NCI-H1694 (cell line): ENCODE measurements at regions not wholly inside any gene's neighbourhood (a gene's known extent, or its start where the extent isn't known, plus 50 kb on each side); places are given as distances from the start of the nearest gene placed in this dataset.
"Not testable (repeated sequence)": the region's sequence is repeated elsewhere in the genome, so short reads cannot be mapped to it uniquely, and the experiment has no call there.

ENCODE experiments used
- DNase-seq: peaks from one replicate; lab custom pipeline; 2025; lab: John Stamatoyannopoulos, UW

DNA sequence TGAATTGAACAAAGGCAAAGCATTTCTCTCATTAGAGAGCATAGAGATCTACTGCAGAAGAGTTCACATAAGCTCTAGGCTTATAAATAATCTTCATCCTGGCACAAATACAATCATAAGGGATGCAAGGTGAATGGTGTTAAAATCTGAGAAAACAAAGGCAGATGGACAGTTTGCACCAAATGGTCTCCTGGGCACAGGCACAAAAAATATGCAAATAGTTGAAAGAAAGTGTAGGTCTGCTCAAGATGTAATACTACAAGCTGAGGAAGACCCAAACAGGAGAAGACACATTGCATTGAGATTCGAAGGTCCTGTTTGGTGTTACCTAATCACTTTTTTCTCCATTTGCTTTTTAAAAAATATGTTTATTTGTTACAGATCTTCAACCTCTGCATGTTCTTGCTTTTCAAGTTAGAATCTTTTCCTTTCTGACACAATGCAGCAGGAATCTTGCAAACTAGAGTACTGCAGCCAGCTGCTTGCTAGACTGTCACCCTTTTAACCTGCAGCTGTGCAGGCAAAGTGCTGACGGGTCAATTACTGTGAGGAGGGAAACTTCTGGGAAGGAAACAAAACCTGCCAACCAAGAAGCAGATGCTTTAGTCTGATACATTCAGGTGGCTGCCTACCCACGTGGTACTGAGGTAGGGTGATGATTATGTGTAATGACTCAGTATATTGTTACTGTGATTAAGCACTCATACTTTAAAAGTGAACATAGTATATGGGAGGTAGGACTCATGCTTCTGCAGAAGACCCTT lies 1048.6 kb upstream of the SEMA6A start:
- DNase-seq = no peak

- no peak for DNase-seq
Observed at GRCh38 chr5:117621921-117622320, 1047.3 kb upstream of the SEMA6A start.

GRCh38 chr5:117615226-117615625 lies 1040.6 kb upstream of the SEMA6A start:
- DNase-seq = no peak

GRCh38 chr5:117614408-117614807 lies 1039.8 kb upstream of the SEMA6A start:
- no peak for DNase-seq

DNA sequence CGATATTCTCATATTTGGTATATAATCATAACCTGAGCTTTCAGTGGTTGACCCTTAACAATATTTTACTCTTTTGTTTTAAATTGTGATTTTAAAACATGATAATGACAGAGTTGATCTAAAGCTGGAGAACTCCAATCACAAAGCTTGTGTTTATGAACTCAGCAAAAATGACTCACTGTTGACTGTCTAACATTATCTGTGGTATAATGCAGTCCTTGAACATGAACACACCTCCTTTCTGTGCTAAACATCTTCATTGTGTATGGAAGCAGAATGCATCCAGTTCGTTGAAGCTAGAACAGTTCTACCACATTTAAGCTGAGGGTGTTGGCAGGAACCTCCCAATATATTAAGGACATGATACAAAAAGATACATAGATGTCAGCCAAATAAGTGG lies 1030.2 kb upstream of the SEMA6A start:
- DNase-seq = no peak

DNA sequence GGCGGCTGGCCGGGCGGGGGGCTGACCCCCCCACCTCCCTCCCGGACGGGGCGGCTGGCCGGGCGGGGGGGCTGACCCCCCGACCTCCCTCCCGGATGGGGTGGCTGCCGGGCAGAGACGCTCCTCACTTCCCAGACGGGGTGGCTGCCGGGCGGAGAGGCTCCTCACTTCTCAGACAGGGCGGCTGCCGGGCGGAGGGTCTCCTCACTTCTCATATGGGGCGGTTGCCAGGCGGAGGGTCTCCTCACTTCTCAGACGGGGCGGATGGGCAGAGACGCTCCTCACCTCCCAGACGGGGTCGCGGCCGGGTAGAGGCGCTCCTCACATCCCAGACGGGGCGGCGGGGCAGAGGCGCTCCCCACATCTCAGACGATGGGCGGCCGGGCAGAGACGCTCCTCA lies 1025.2 kb upstream of the SEMA6A start:
- DNase-seq = not testable (repeated sequence)

- DNase-seq = no peak
Observed at GRCh38 chr5:117594166-117594565, 1019.5 kb upstream of the SEMA6A start.

DNA sequence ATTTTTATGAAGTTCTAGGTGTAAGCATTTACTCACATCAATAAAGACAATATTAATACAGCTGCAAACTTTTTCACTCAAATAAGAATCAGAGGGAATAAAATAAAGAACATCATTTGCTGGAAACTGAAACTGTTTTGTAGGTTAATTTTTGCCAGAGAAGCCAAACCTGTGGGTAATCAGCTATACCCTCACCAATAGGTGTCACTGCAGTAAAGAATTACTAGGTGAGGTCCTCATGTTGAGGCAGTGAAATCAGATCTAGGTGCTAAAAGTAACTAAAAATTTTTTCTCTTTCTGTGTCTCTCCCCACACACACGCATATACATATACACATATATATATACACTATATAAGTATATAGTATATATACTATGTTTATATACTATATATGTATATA lies 1016.3 kb upstream of the SEMA6A start:
- no peak for DNase-seq

DNA sequence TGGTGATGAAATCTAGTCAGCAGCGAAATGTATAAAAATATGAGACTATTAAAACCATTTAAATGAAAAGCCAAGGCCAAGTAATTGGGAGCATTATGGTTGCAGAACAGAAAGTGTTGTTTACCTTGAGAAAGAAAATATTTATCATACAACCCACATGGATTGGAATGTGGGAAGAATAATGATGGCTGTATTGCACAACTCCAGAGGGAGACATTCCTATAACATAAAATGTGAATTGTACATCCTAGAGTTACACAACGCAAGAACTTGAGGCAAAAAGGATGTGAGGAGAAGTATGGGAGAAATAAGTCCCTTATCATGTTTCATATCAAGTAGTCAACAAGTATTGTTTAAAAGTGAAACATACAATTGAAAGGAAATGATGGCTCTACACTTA lies 1014.0 kb upstream of the SEMA6A start:
- no peak for DNase-seq

- no peak for DNase-seq
Observed at GRCh38 chr5:117587111-117587510, 1012.5 kb upstream of the SEMA6A start.

GRCh38 chr5:117568622-117569021 lies 994.0 kb upstream of the SEMA6A start:
- DNase-seq = no peak

- DNase-seq = no peak
Observed at GRCh38 chr5:117568126-117568525, 993.5 kb upstream of the SEMA6A start.

DNA sequence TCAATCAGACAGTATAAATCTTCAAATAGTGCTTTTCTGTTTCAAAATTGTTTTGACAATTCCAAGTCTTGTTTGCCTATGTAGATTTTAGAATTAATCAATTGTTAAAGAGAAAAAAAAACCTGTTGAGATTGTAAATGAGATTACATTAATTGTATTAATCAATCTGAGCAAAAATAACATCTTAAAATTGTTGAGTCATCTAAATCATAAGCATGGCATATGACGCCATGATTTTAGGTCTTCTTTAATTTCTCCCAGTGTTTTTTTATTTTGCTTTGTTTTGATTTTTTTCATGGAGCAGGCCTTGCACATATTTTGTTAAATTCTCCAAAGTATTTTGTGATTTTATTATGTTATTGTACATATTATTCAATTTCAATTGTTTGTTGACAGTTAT lies 988.0 kb upstream of the SEMA6A start:
- no peak for DNase-seq

- DNase-seq = no peak
Observed at GRCh38 chr5:117561531-117561930, 986.9 kb upstream of the SEMA6A start.

- no peak for DNase-seq
Observed at GRCh38 chr5:117559005-117559844, 984.6 kb upstream of the SEMA6A start.

- DNase-seq = no peak
Observed at GRCh38 chr5:117551236-117551635, 976.6 kb upstream of the SEMA6A start.

DNA sequence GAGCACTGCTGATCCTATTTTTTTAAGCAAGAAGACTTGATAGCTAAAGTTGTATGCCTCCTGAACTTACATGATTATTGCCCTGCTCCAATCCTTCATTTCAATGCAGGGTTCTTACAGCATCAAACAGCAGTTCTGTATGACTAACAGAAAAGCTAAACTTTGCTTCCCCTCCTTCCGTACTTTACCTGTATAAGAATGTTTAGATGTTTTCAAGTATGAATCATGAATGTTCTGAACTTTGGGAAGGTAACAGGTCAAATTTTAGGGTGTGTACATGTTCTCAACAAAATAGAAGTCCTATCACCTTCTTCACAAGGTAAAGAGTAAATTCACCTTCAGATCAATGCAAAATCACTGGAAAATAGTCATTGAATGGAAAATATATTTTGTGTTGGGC lies 972.6 kb upstream of the SEMA6A start:
- DNase-seq = no peak

DNA sequence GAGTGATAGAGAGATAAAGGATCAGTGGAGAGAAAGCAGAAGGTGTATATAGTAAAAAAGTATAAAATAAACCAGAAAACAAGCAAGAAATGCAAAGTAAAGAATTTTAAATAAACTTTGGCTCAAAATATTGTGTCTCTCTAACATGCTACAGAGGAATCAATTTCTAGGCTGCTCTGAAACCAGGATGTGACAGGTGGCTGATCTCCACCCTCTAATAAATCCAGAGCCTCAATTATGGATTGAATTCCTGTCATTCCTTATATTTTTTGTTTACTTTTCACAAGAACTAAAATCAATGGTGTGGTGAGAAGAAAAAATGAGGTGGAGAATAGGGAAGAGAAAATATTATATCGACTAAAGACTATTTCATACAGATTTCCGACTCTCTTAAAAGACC lies 965.1 kb upstream of the SEMA6A start:
- DNase-seq = no peak

DNA sequence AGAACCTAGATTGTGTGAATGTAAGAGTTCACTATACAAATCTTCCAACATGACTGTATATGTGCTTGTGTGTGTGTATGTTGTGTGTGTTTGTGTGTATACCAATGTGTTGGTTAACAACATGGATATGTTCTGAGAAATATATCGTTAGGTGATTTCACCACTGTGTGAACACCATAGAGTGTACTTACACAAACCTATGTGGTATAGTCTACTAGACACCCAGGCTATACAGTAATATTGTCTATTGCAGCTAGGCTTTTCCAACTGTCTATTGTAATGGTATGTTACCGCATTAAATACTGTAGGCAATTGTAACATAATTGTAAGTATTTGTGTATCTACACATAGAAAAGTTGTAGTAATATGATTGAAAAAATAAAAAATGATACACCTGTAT lies 959.2 kb upstream of the SEMA6A start:
- no peak for DNase-seq

DNA sequence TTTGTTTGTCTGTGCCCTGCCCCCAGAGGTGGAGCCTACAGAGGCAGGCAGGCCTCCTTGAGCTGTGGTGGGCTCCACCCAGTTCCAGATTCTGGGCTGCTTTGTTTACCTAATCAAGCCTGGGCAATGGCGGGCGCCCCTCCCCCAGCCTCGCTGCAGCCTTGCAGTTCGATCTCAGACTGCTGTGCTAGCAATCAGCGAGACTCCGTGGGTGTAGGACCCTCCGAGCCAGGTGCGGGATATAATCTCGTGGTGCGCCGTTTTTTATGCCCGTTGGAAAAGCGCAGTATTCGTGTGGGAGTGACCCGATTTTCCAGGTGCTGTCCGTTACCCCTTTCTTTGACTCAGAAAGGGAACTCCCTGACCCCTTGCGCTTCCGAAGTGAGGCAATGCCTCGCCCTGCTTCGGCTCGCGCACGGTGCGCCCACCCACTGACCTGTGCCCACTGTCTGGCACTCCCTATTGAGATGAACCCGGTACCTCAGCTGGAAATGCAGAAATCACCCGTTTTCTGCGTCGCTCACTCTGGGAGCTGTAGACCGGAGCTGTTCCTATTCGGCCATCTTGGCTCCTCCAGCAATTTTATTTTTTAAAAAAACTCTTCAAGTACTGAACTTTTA lies 958.5 kb upstream of the SEMA6A start:
- not testable (repeated sequence) for DNase-seq

- no peak for DNase-seq
Observed at GRCh38 chr5:117519957-117520500, 945.4 kb upstream of the SEMA6A start.

DNA sequence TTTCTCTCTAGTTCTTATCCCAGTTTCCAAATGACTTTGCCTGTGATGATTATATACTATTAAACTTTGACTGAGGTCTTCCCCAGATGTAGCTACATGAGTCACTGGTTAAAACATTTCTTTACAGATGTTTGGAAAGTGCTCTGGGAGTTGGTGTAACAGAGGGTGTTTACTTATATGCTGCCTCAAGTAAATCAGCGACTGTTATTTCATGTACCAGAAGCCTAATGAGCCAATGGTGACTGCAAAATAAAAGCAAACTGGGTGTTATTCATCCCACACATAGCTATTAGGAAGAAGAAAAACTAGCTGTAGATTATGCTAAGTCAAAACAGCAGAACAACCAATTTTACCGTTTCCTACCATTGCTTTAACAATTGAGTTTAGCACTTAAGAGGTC lies 929.7 kb upstream of the SEMA6A start:
- no peak for DNase-seq

GRCh38 chr5:117497601-117498000 lies 923.0 kb upstream of the SEMA6A start:
- DNase-seq = no peak
